Neural cell (in vitro differentiated cells): ENCODE measurements at regions not wholly inside any gene's neighbourhood (a gene's known extent, or its start where the extent isn't known, plus 50 kb on each side); places are given as distances from the start of the nearest gene placed in this dataset.

Source experiments
- H2AFZ ChIP-seq: fragments of 200-600, 300-800 bp; sonication (generic), shearing (Covaris generic); 2 replicates; pipeline ENCODE4 v1.6.0; 2014; ENCODE audit warnings: low read depth, mild to moderate bottlenecking, antibody characterized with exemption, low read length, moderate library complexity
- H3F3A ChIP-seq: fragments of 200-600 bp; shearing (Covaris generic); 2 replicates; pipeline ENCODE4 v1.6.1; 2016; ENCODE audit warnings: mild to moderate bottlenecking, moderate library complexity, mixed read lengths, antibody characterized with exemption, low read length; ENCODE audit not compliant: insufficient read depth, poor library complexity, severe bottlenecking
- H3K27ac ChIP-seq: fragments of 200-600, 300-800 bp; sonication (generic), shearing (Covaris generic); 2 replicates; pipeline ENCODE4 v1.5.1; 2014; ENCODE audit warnings: mild to moderate bottlenecking, low read length, moderate library complexity
- H3K27me3 ChIP-seq: fragments of 300-800, 200-600 bp; sonication (generic), shearing (Covaris generic); 2 replicates; pipeline ENCODE4 v1.6.0; 2014; ENCODE audit warnings: mild to moderate bottlenecking, low read depth, low read length, moderate library complexity; ENCODE audit not compliant: insufficient read depth
- H3K36me3 ChIP-seq: fragments of 300-800, 200-600 bp; sonication (generic), shearing (Covaris generic); 2 replicates; pipeline ENCODE4 v1.5.1; 2014; ENCODE audit warnings: mild to moderate bottlenecking, antibody characterized with exemption, low read length, moderate library complexity; ENCODE audit not compliant: insufficient read depth
- H3K4me2 ChIP-seq: fragments of 300-800, 200-600 bp; sonication (generic), shearing (Covaris generic); 2 replicates; pipeline ENCODE4 v1.6.0; 2014; ENCODE audit warnings: mild to moderate bottlenecking, low read length
- H3K4me3 ChIP-seq: fragments of 300-800, 200-600 bp; sonication (generic), shearing (Covaris generic); 2 replicates; pipeline ENCODE4 v1.5.1; 2014; ENCODE audit warnings: mild to moderate bottlenecking, low read length, moderate library complexity
- H3K79me2 ChIP-seq: fragments of 200-600 bp; shearing (Covaris generic); replicated peaks from 2 replicates; pipeline ENCODE4 v1.6.0; 2014; ENCODE audit warnings: mild to moderate bottlenecking, low read length, moderate library complexity; ENCODE audit not compliant: insufficient read depth
- H3K9ac ChIP-seq: fragments of 300-800, 200-600 bp; sonication (generic), shearing (Covaris generic); 2 replicates; pipeline ENCODE4 v1.6.1; 2016; ENCODE audit warnings: mild to moderate bottlenecking, low read length, mixed read lengths
- H3K9me2 ChIP-seq: fragments of 200-600 bp; shearing (Covaris generic); 2 replicates; pipeline ENCODE4 v1.6.1; 2016; ENCODE audit warnings: mild to moderate bottlenecking, low read length, mixed read lengths; ENCODE audit not compliant: insufficient read depth
- H3K9me3 ChIP-seq: fragments of 200-600, 300-800 bp; sonication (generic), shearing (Covaris generic); 2 replicates; pipeline ENCODE4 v1.6.1; 2016; ENCODE audit warnings: mild to moderate bottlenecking, mixed run types, low read length, moderate library complexity, mixed read lengths
- H4K20me1 ChIP-seq: fragments of 200-600 bp; shearing (Covaris generic); 2 replicates; pipeline ENCODE4 v1.6.1; 2016; ENCODE audit warnings: mild to moderate bottlenecking, mixed run types; ENCODE audit not compliant: insufficient read depth
- EP300 ChIP-seq: fragments of 450-650 bp; conservative IDR thresholded peaks from 2 replicates; pipeline ENCODE4 v1.6.1; 2014; ENCODE audit warnings: antibody characterized with exemption, mild to moderate bottlenecking, moderate library complexity; ENCODE audit not compliant: poor library complexity, severe bottlenecking
- EZH2 ChIP-seq: fragments of 200-600, 300-800 bp; shearing (Covaris generic), sonication (generic); IDR thresholded peaks from 2 replicates; pipeline ENCODE4 v1.6.1; 2014; ENCODE audit warnings: antibody characterized with exemption, low read length, borderline replicate concordance, mild to moderate bottlenecking; ENCODE audit not compliant: insufficient read depth, poor library complexity, severe bottlenecking
- MXI1 ChIP-seq: fragments of 450-650 bp; conservative IDR thresholded peaks from 2 replicates; pipeline ENCODE4 v1.6.1; 2014; ENCODE audit warnings: antibody characterized with exemption, mild to moderate bottlenecking; ENCODE audit not compliant: poor library complexity, severe bottlenecking
- POLR2AphosphoS5 ChIP-seq: IDR thresholded peaks from 2 replicates; pipeline ENCODE4 v1.6.1; 2012
- RAD21 ChIP-seq: fragments of 450-650 bp; conservative IDR thresholded peaks from 2 replicates; pipeline ENCODE4 v1.6.1; 2014; ENCODE audit warnings: antibody characterized with exemption, mild to moderate bottlenecking, moderate library complexity
- SMC3 ChIP-seq: fragments of 450-650 bp; conservative IDR thresholded peaks from 2 replicates; pipeline ENCODE4 v1.6.1; 2014; ENCODE audit warnings: antibody characterized with exemption, mild to moderate bottlenecking, moderate library complexity; ENCODE audit not compliant: poor library complexity
- TAF1 ChIP-seq: IDR thresholded peaks from 2 replicates; pipeline ENCODE4 v1.6.1; 2012; ENCODE audit warnings: low read depth
- TF ChIP-seq, protein P1 (sequence below): fragments of 450-650 bp; IDR thresholded peaks from 2 replicates; pipeline ENCODE4 v1.5.1; 2014; ENCODE audit warnings: antibody characterized with exemption, mild to moderate bottlenecking, moderate library complexity; ENCODE audit not compliant: poor library complexity, severe bottlenecking
- TF ChIP-seq, protein P2 (sequence below): IDR thresholded peaks from 2 replicates; pipeline ENCODE4 v1.6.1; 2012; ENCODE audit warnings: borderline replicate concordance

GRCh38 chr18:73079920-73080319 is 212.1 kb upstream of the NETO1 start:
- Histone ChIP-seq H3K79me2 (no peaks in the 10 kb centered on the region), H2AFZ (no peak overlapping the region), H3K9me3 (no peaks in the 10 kb centered on the region), H3K9me2 (no peaks in the 10 kb centered on the region), H3K36me3 (no peaks in the 10 kb centered on the region), H3K4me3 (no peak overlapping the region), H3F3A (no peaks in the 10 kb centered on the region), H3K4me2 (no peak overlapping the region), H3K27ac (no peak overlapping the region), H3K27me3 (no peaks in the 10 kb centered on the region), H3K9ac (no peak overlapping the region), H4K20me1 (no peaks in the 10 kb centered on the region)
- TF ChIP-seq, protein P1, sequence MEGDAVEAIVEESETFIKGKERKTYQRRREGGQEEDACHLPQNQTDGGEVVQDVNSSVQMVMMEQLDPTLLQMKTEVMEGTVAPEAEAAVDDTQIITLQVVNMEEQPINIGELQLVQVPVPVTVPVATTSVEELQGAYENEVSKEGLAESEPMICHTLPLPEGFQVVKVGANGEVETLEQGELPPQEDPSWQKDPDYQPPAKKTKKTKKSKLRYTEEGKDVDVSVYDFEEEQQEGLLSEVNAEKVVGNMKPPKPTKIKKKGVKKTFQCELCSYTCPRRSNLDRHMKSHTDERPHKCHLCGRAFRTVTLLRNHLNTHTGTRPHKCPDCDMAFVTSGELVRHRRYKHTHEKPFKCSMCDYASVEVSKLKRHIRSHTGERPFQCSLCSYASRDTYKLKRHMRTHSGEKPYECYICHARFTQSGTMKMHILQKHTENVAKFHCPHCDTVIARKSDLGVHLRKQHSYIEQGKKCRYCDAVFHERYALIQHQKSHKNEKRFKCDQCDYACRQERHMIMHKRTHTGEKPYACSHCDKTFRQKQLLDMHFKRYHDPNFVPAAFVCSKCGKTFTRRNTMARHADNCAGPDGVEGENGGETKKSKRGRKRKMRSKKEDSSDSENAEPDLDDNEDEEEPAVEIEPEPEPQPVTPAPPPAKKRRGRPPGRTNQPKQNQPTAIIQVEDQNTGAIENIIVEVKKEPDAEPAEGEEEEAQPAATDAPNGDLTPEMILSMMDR, result no peak
- TF ChIP-seq EP300 (no peak), EZH2 (no peak), MXI1 (no peak), POLR2AphosphoS5 (no peak), RAD21 (no peak), TAF1 (no peak), SMC3 (no peak)
- TF ChIP-seq, protein P2, sequence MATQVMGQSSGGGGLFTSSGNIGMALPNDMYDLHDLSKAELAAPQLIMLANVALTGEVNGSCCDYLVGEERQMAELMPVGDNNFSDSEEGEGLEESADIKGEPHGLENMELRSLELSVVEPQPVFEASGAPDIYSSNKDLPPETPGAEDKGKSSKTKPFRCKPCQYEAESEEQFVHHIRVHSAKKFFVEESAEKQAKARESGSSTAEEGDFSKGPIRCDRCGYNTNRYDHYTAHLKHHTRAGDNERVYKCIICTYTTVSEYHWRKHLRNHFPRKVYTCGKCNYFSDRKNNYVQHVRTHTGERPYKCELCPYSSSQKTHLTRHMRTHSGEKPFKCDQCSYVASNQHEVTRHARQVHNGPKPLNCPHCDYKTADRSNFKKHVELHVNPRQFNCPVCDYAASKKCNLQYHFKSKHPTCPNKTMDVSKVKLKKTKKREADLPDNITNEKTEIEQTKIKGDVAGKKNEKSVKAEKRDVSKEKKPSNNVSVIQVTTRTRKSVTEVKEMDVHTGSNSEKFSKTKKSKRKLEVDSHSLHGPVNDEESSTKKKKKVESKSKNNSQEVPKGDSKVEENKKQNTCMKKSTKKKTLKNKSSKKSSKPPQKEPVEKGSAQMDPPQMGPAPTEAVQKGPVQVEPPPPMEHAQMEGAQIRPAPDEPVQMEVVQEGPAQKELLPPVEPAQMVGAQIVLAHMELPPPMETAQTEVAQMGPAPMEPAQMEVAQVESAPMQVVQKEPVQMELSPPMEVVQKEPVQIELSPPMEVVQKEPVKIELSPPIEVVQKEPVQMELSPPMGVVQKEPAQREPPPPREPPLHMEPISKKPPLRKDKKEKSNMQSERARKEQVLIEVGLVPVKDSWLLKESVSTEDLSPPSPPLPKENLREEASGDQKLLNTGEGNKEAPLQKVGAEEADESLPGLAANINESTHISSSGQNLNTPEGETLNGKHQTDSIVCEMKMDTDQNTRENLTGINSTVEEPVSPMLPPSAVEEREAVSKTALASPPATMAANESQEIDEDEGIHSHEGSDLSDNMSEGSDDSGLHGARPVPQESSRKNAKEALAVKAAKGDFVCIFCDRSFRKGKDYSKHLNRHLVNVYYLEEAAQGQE, result no peak

DNA sequence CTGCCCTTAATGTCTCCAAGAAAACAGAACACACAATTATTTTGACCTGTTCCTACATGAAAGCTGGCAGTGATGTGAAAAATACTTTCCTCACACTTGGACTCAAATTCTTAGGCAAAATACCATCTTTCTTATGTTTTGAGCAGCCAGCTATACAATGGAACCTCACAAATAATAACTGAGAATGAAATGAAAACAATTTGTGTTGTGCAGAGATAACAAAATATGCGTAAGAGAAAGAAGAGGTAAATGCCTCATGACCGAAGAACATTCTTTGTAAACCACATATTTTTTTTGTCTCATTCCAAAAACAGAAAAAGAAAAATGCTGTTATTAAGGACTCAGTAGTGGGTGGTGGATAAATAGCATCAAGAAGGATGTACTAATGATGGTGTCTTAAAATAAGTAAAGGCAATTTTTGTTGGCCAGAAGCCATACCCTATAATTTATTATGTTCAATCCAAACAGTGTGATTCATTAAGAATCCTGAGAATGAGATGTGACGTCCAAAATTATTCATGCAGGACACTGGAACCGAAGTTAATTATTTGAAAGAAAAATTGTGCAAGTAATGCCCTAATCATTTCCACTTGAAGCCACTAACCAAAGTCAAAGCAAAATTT is 193.0 kb upstream of the NETO1 start:
- no peaks in the 10 kb centered on the region for H3K36me3 ChIP-seq
- H3K27ac ChIP-seq, result no peak overlapping the region
- no peaks in the 10 kb centered on the region for H3K9me3 ChIP-seq

More for the DNA sequence above, 193.0 kb upstream of the NETO1 start:
- no peak overlapping the region for H2AFZ ChIP-seq
- no peaks in the 10 kb centered on the region for H3F3A ChIP-seq
- H3K9ac ChIP-seq, result no peak overlapping the region
- no peaks in the 10 kb centered on the region for H3K27me3 ChIP-seq
- H3K4me2 ChIP-seq, result no peak overlapping the region
- H3K79me2 ChIP-seq, result no peaks in the 10 kb centered on the region
- no peaks in the 10 kb centered on the region for H3K9me2 ChIP-seq
- no peak overlapping the region for H3K4me3 ChIP-seq
- TF ChIP-seq, protein P1, result no peak
- TF ChIP-seq MXI1, result no peak
- no peak for TF ChIP-seq EP300
- no peak for TF ChIP-seq TAF1
- TF ChIP-seq RAD21, result no peak
- TF ChIP-seq SMC3, result no peak
- TF ChIP-seq EZH2, result no peak
- TF ChIP-seq POLR2AphosphoS5, result no peak
- TF ChIP-seq, protein P2, result no peak
- H4K20me1 ChIP-seq, result no peaks in the 10 kb centered on the region
